Sigmoid colon (tissue), 6 donors: ENCODE measurements at regions not wholly inside any gene's neighbourhood (a gene's known extent, or its start where the extent isn't known, plus 50 kb on each side); places are given as distances from the start of the nearest gene placed in this dataset.

Source experiments
- DNase-seq: peaks from one replicate; pipeline ENCODE4 v3.0.0-alpha.2; 2019
- H3K27ac ChIP-seq, 4 donors: fragments of 200-600 bp; sonication (generic); one replicate each; pipeline ENCODE4 v1.5.1; 2016 to 2019; ENCODE audit warnings: mild to moderate bottlenecking in 1 of 4
- H3K27me3 ChIP-seq, 3 donors: fragments of 200-600 bp; sonication (generic); one replicate each; pipeline ENCODE4 v1.5.1; 2019; ENCODE audit warnings: mild to moderate bottlenecking in 1 of 3
- H3K36me3 ChIP-seq, 4 donors: fragments of 200-600 bp; sonication (generic); one replicate each; pipeline ENCODE4 v1.5.1; 2016 to 2019
- H3K4me1 ChIP-seq, 4 donors: fragments of 200-600 bp; sonication (generic); one replicate each; pipeline ENCODE4 v1.5.1; 2017 to 2019
- H3K4me3 ChIP-seq, 4 donors: fragments of 200-600 bp; sonication (generic); one replicate each; pipeline ENCODE4 v1.5.1; 2017 to 2019; ENCODE audit warnings: mild to moderate bottlenecking in 2 of 4, moderate library complexity in 1 of 4
- H3K9me3 ChIP-seq, 4 donors: fragments of 200-600 bp in 3 of 4; sonication (generic) in 3 of 4; one replicate each; pipeline versions ENCODE4 v1.5.1 to v1.6.1; 2013 to 2019
- CTCF ChIP-seq, 4 experiments: fragments of 450-650 bp in 3 of 4; fragments of 200-600 bp in 1 of 4; IDR thresholded peaks; one replicate each; pipeline ENCODE4 v1.5.1; 2016 to 2019; ENCODE audit warnings: antibody characterized with exemption in 4 of 4, mild to moderate bottlenecking in 3 of 4, moderate library complexity in 2 of 4
- EP300 ChIP-seq, 4 donors: sonication (generic); formaldehyde crosslinking; IDR thresholded peaks; one replicate each; pipeline ENCODE4 v1.6.1; 2017; ENCODE audit warnings: antibody characterized with exemption in 4 of 4
- POLR2A ChIP-seq, 2 donors: fragments of 450-650 bp; IDR thresholded peaks; one replicate each; pipeline ENCODE4 v1.6.1; 2016; ENCODE audit warnings: antibody characterized with exemption in 2 of 2, mild to moderate bottlenecking in 2 of 2, moderate library complexity in 2 of 2
- POLR2AphosphoS5 ChIP-seq, 4 donors: sonication (generic); formaldehyde crosslinking; IDR thresholded peaks; one replicate each; pipeline ENCODE4 v1.6.1; 2017; ENCODE audit warnings: antibody characterized with exemption in 4 of 4
- WGBS, 2 donors: extraction: QIAGEN DNeasy Blood & Tissue Kit; methylation state at CpG; one replicate each; pipeline ENCODE4 v1.1.7; 2013; 5-methylcytosine and 5-hydroxymethylcytosine counted together
- intact Hi-C: fragments of 100-400 bp; cut with DNase I; formaldehyde crosslinking; loops from one replicate; pipeline ENCODE4 v1.15.1; 2023
- donor health status: healthy with polysubstance abuse.
- donor health status: healthy.

DNA sequence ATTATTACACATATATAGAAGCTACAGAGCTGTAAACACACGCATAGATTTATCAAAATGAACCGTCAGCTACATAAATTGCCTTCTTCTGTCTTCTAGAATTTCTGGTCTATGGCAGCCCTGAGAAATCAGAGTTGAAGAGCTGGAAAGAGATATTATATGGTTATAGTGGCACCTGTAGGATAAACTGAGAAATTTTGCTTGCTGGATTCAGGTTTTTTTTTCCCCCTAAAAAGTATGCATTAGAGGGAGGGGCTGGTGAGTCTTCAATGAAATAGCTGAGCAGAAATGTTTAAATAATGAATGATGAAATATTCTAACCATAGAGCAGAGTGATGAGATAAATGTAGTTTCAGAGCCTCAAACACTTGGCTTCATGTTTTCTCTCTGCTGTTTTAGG lies 78.0 kb upstream of the DYNC1I1 start:
- no peaks in the 10 kb centered on the region for H3K9me3 ChIP-seq
- no peak overlapping the region for H3K4me3 ChIP-seq
- H3K27ac ChIP-seq: no peak overlapping the region
- WGBS, 2 donors: 61 to 73% methylated on average over 2 of the region's 2 CpGs
- intact Hi-C loops: no loop called here
- TF ChIP-seq POLR2AphosphoS5 (IDR thresholded peaks at IDR 0.05) (no peak), EP300 (IDR thresholded peaks at IDR 0.05) (no peak), CTCF (IDR thresholded peaks at IDR 0.05) (no peak), POLR2A (IDR thresholded peaks at IDR 0.05) (no peak)
- no peaks in the 10 kb centered on the region for H3K27me3 ChIP-seq
- no peaks in the 10 kb centered on the region for H3K36me3 ChIP-seq
- DNase-seq: no peak
- peaks cover 0 to 2% (median 0%) of the 10 kb centered on the region in 4 donors for H3K4me1 ChIP-seq

DNA sequence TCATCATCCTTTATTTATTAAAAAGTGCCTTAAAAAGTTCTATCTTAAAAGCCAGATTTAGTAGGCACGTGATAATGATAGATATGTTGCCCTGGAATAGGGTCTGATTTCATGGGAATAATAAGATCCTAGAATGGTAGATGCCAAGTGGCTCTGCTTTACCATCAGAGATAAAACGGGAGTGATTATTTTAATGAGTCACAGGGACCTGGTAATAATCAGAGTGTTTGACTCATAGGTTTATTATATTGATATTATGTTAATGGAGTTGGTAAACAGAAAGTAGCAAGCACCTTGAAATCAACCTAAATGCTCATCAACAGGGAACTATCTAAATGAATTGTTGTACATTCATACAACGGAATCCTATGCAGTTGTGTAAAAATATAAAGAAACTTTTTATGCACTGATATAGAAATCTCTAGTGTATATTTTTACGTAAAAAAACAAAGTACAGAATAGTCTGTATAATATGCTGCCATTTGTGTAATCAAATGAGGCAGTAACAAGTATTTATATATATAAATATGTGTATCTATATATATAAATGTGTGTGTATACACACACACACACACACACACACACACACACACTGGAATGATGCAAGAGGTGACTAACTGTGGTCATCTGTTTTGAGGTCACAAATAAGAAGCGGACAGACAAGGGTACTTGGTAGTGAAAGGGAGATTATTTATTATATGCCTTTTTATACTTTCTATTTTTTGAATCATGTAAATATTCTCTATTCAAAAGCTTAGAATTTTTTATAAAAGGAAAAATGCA lies 78.6 kb upstream of the DYNC1I1 start:
- 70 to 82% methylated on average over 5 of the region's 5 CpGs for WGBS, 2 donors
- Histone ChIP-seq H3K36me3 (no peaks in the 10 kb centered on the region), H3K27ac (no peak overlapping the region), H3K27me3 (no peaks in the 10 kb centered on the region), H3K4me3 (no peak overlapping the region), H3K9me3 (no peaks in the 10 kb centered on the region), H3K4me1 (peaks cover 0 to 8% (median 0%) of the 10 kb centered on the region in 4 donors)
- intact Hi-C loops: no loop called here
- TF ChIP-seq POLR2AphosphoS5 (IDR thresholded peaks at IDR 0.05): no peak
- TF ChIP-seq EP300 (IDR thresholded peaks at IDR 0.05): no peak
- TF ChIP-seq CTCF (IDR thresholded peaks at IDR 0.05): no peak
- TF ChIP-seq POLR2A (IDR thresholded peaks at IDR 0.05): no peak
- DNase-seq: no peak

DNA sequence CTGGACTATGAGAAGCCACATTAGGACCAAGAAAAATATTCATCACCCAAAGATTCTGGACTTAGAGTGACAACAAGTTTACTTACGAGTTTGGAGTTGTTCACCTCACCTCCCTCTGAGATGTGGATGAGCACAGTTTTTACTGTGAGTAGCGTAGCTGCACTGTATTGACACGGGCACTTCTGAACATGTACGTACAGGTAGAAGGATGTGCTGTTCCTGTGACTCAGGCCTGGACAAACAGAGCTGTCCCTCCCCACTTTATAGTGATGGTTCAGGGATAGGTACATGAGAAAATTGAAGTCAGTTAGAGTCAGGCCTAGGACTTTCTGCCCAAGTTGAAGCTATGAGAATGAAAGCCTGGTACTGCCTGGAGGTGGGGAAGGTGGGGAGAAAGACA lies 80.9 kb upstream of the DYNC1I1 start:
- WGBS, 2 donors: 79 to 85% methylated on average over 4 of the region's 4 CpGs
- TF ChIP-seq POLR2A (IDR thresholded peaks at IDR 0.05) (no peak), POLR2AphosphoS5 (IDR thresholded peaks at IDR 0.05) (no peak), EP300 (IDR thresholded peaks at IDR 0.05) (no peak), CTCF (IDR thresholded peaks at IDR 0.05) (no peak)
- no peak for DNase-seq

DNA sequence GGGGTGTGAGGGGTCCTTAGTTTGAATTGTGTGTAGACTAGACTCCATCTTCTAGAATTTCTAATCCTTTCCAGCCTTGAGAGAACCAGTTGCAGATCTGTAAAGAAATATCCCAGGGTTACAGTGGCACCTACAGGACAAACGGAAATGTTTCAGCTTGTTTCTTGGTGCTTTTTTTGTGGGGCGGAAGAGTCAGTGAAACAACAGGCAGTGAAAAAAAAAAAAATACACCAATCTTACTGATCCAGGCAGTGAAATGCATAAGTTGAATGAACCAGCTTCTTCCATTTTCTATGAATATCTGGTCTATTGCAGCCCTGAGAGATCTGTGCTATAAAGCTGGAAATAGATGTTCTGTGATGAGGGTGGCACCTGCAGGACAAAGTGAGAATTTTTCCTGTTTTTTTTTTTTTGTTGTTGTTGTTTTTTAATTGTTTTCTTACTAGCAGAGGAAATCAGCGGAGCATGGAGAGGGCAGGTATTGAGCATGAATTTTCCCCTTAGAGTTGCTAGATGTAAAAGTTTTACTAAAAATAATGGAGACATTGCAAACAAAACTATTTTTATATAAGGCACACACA lies 81.9 kb upstream of the DYNC1I1 start:
- TF ChIP-seq CTCF (IDR thresholded peaks at IDR 0.05) (peak; percentile 53 to 63 (median 60)), POLR2AphosphoS5 (IDR thresholded peaks at IDR 0.05) (no peak)
- no peaks in the 10 kb centered on the region for H3K27me3 ChIP-seq
- H3K4me3 ChIP-seq: no peak overlapping the region
- peaks cover 0 to 10% (median 2%) of the 10 kb centered on the region in 4 donors for H3K4me1 ChIP-seq
- DNase-seq: no peak
- intact Hi-C loops: loop anchor here (1.0 kb wide), 1 partner anchor 179 kb away; no protein-coding TSS in a partner anchor
- WGBS, 2 donors: 5 to 11% methylated on average over 3 of the region's 3 CpGs
- no peak overlapping the region for H3K27ac ChIP-seq
- H3K9me3 ChIP-seq: no peaks in the 10 kb centered on the region
- no peaks in the 10 kb centered on the region for H3K36me3 ChIP-seq

More for the DNA sequence above, 80.9 kb upstream of the DYNC1I1 start:
- Histone ChIP-seq H3K27ac (no peak overlapping the region), H3K27me3 (no peaks in the 10 kb centered on the region), H3K9me3 (no peaks in the 10 kb centered on the region), H3K36me3 (no peaks in the 10 kb centered on the region), H3K4me3 (no peak overlapping the region), H3K4me1 (peaks cover 0 to 10% (median 0%) of the 10 kb centered on the region in 4 donors)
- intact Hi-C loops: no loop called here
